KMS-11 (cell line): ENCODE measurements at regions not wholly inside any gene's neighbourhood (a gene's known extent, or its start where the extent isn't known, plus 50 kb on each side); places are given as distances from the start of the nearest gene placed in this dataset.

Experiments used
- H2AFZ ChIP-seq: fragments of 200-600 bp; sonication (generic); 2 replicates; pipeline ENCODE4 v1.6.1; 2016; ENCODE audit warnings: antibody characterized with exemption, mixed run types, low read depth
- H3K27ac ChIP-seq: fragments of 200-600 bp; sonication (generic); 2 replicates; pipeline ENCODE4 v1.6.1; 2016; ENCODE audit warnings: mild to moderate bottlenecking, mixed run types
- H3K27me3 ChIP-seq: fragments of 200-600 bp; sonication (generic); 2 replicates; pipeline ENCODE4 v1.6.1; 2017; ENCODE audit warnings: mild to moderate bottlenecking, low read depth, mixed run types, moderate library complexity; ENCODE audit not compliant: insufficient read depth
- H3K36me3 ChIP-seq: fragments of 200-600 bp; sonication (generic); 2 replicates; pipeline ENCODE4 v1.6.1; 2017; ENCODE audit warnings: mild to moderate bottlenecking, mixed run types; ENCODE audit not compliant: insufficient read depth
- H3K4me1 ChIP-seq: fragments of 200-600 bp; sonication (generic); 2 replicates; pipeline ENCODE4 v1.6.1; 2016; ENCODE audit warnings: mild to moderate bottlenecking, low read depth, mixed run types; ENCODE audit not compliant: poor library complexity, severe bottlenecking
- H3K4me2 ChIP-seq: fragments of 200-600 bp; sonication (generic); 2 replicates; pipeline ENCODE4 v1.7.0; 2016; ENCODE audit warnings: mild to moderate bottlenecking, mixed run types
- H3K4me3 ChIP-seq: fragments of 200-600 bp; sonication (generic); IDR thresholded peaks from 2 replicates; pipeline ENCODE4 v1.6.1; 2017; ENCODE audit warnings: low read depth, low read length, mixed read lengths; ENCODE audit not compliant: insufficient read depth
- H3K79me2 ChIP-seq: fragments of 200-600 bp; sonication (generic); 2 replicates; pipeline ENCODE4 v1.6.1; 2016; ENCODE audit warnings: low read depth, mixed run types; ENCODE audit not compliant: insufficient read depth
- H3K9ac ChIP-seq: fragments of 200-600 bp; sonication (generic); 2 replicates; pipeline ENCODE4 v1.6.1; 2016; ENCODE audit warnings: mild to moderate bottlenecking, mixed run types
- H4K20me1 ChIP-seq: fragments of 200-600 bp; sonication (generic); 2 replicates; pipeline ENCODE4 v1.6.1; 2016; ENCODE audit warnings: mild to moderate bottlenecking, mixed run types; ENCODE audit not compliant: insufficient read depth
- TF ChIP-seq, protein P1 (sequence below): fragments of 200-600 bp; sonication (generic); conservative IDR thresholded peaks from 2 replicates; pipeline ENCODE4 v1.6.1; 2017; ENCODE audit warnings: low read depth, mild to moderate bottlenecking, antibody characterized with exemption, low read length, moderate library complexity, mixed read lengths

DNA sequence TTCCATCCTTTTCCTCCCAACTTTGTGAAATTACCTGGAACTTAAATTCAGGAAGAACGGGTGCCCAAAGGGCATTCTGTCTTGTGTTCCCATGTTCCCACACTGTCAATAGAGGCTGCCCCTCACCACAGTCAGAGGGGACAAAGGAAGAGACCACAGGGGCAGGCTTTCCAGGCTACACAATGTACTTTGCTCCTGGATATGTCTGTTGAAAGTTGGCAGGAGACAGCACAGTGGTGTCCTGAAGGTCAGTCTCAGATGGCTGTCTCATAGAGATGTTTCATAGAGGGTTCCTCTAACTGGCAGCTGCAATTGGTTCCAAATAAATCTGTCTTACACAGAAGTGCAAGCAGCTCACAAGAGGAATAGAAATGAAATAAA is 107.8 kb upstream of the TGFBR2 start:
- Histone ChIP-seq H3K4me3 (no peak overlapping the region), H3K4me2 (no peak overlapping the region), H3K79me2 (no peaks in the 10 kb centered on the region), H3K4me1 (no peaks in the 10 kb centered on the region), H2AFZ (no peak overlapping the region), H3K27me3 (no peaks in the 10 kb centered on the region), H4K20me1 (no peaks in the 10 kb centered on the region), H3K27ac (no peak overlapping the region), H3K36me3 (no peaks in the 10 kb centered on the region), H3K9ac (no peak overlapping the region)
- TF ChIP-seq, protein P1, sequence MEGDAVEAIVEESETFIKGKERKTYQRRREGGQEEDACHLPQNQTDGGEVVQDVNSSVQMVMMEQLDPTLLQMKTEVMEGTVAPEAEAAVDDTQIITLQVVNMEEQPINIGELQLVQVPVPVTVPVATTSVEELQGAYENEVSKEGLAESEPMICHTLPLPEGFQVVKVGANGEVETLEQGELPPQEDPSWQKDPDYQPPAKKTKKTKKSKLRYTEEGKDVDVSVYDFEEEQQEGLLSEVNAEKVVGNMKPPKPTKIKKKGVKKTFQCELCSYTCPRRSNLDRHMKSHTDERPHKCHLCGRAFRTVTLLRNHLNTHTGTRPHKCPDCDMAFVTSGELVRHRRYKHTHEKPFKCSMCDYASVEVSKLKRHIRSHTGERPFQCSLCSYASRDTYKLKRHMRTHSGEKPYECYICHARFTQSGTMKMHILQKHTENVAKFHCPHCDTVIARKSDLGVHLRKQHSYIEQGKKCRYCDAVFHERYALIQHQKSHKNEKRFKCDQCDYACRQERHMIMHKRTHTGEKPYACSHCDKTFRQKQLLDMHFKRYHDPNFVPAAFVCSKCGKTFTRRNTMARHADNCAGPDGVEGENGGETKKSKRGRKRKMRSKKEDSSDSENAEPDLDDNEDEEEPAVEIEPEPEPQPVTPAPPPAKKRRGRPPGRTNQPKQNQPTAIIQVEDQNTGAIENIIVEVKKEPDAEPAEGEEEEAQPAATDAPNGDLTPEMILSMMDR: no peak

DNA sequence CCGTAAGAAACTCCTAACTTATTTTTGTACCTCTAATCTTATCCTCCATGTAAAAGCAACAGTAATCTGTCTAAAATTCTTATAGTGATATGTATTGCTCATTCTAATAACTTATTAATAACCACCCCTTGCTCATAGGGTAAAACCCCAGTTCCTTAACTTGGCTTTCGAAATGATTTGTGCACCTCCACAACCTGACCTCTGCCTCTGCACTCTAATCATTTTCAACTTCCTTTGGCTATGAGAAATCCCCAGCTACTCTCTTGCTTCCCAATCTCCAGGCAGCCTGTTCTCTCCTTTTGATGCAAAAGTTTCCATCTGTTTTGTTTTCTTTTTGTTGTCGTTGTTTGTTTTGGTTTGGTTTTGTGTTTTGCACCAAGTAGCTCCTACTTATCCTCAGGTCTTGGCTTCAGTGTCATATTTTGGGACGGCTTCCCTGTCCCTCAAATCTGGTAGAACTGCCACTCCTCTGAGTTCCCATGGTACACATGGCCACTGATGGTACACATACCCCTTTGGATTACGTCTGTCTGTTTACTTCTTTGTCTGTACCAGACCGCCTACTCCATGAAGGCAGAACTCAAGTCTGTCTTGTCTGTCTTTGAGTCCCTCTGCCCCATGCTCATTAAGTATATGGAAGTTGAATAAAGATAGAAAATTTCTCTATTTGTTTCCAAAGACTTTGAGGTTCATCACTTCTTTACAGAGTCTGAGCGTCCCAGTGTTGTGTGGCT is 105.6 kb upstream of the TGFBR2 start:
- no peak overlapping the region for H3K4me2 ChIP-seq
- no peaks in the 10 kb centered on the region for H3K36me3 ChIP-seq
- no peak overlapping the region for H2AFZ ChIP-seq
- H3K9ac ChIP-seq: no peak overlapping the region
- H3K27me3 ChIP-seq: no peaks in the 10 kb centered on the region
- H3K27ac ChIP-seq: no peak overlapping the region
- no peaks in the 10 kb centered on the region for H3K79me2 ChIP-seq
- TF ChIP-seq, protein P1: no peak
- H3K4me3 ChIP-seq: no peak overlapping the region
- no peaks in the 10 kb centered on the region for H4K20me1 ChIP-seq
- H3K4me1 ChIP-seq: no peaks in the 10 kb centered on the region

DNA sequence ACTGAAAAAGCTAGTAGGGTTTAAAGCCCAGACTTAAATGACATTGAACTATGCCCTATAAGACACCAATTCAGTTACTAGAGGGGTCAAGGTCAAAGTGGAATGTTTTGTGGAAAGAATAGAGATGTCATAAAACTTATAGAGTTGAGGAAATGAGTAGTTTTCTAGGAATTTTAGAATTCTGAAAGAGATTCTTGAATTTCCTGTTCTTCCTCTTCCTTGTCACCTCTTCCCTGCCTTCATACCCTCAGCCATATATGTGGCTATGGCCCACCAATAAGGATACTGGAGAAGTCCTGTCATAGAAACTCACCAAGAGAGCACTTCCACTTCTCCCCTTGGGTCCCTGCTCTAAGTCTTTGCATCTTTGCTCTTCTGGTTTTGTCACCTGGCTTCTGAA is 104.9 kb upstream of the TGFBR2 start:
- H3K4me3 ChIP-seq: no peak overlapping the region
- H3K27me3 ChIP-seq: no peaks in the 10 kb centered on the region
- H3K4me1 ChIP-seq: no peaks in the 10 kb centered on the region
- H3K4me2 ChIP-seq: no peak overlapping the region
- no peaks in the 10 kb centered on the region for H3K36me3 ChIP-seq
- H4K20me1 ChIP-seq: no peaks in the 10 kb centered on the region
- TF ChIP-seq, protein P1: no peak
- no peak overlapping the region for H3K9ac ChIP-seq
- H3K79me2 ChIP-seq: no peaks in the 10 kb centered on the region
- H2AFZ ChIP-seq: no peak overlapping the region
- H3K27ac ChIP-seq: no peak overlapping the region

DNA sequence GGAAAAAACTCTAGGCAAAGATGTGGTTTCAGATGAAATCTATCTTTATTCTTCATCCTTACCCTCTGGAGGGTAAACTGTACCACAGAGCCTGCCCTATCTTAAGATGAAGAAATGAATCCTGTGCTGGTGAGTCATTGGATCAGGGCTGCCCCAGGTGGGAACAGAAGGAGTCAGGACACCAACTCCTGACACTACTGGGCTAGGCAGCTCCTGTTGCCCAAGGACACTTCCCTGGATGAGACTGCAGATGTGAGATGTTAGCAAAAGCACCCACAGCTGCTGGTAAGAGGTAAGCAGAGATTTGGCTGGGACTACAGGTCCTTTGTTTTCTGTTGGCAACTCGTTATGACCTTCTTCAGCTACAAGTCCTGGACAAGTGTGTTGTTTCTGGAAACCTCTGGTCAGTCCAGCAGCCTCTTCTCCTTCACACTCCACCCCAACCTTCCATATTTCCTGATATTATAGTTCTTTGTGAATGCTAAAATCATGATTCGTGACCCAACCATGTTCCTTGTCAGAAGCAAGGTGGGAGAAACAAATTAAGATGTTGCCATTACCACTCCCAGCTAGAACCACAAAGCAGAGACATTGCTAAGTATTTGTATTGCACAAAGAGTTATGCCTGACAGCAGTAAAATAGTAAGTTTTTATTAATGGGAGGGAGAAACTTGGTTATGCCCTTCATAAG is 104.2 kb upstream of the TGFBR2 start:
- TF ChIP-seq, protein P1: no peak
- Histone ChIP-seq H3K4me1 (no peaks in the 10 kb centered on the region), H4K20me1 (no peaks in the 10 kb centered on the region), H3K27ac (no peak overlapping the region), H3K9ac (no peak overlapping the region), H3K4me2 (no peak overlapping the region), H3K4me3 (no peak overlapping the region), H3K79me2 (no peaks in the 10 kb centered on the region), H2AFZ (no peak overlapping the region), H3K27me3 (no peaks in the 10 kb centered on the region), H3K36me3 (no peaks in the 10 kb centered on the region)
